Small intestine (tissue), 7 donors: ENCODE measurements at regions not wholly inside any gene's neighbourhood (a gene's known extent, or its start where the extent isn't known, plus 50 kb on each side); places are given as distances from the start of the nearest gene placed in this dataset.
"Not testable (repeated sequence)": the region's sequence is repeated elsewhere in the genome, so short reads cannot be mapped to it uniquely, and the experiment has no call there.

ENCODE experiments used
- DNase-seq, 2 donors: peaks; one replicate each; pipeline versions ENCODE4 v3.0.0 to v3.0.0-alpha.2; 2013
- FAIRE-seq: peaks from 2 replicates; lab custom pipeline; 2012; peaks lifted over from hg19 to GRCh38; lab: Jason Lieb, UNC
- H3K27ac ChIP-seq, 3 donors: one replicate each; pipeline ENCODE4 v1.5.1; 2013; ENCODE audit warnings: low read length in 2 of 3, mild to moderate bottlenecking in 2 of 3, control low read depth in 1 of 3, inconsistent platforms in 1 of 3, low read depth in 1 of 3, moderate library complexity in 1 of 3
- H3K27me3 ChIP-seq, 3 donors: one replicate each; pipeline ENCODE4 v1.6.1; 2013; ENCODE audit warnings: low read length in 3 of 3, inconsistent platforms in 1 of 3; ENCODE audit not compliant: control insufficient read depth in 3 of 3, insufficient read depth in 3 of 3
- H3K36me3 ChIP-seq, 3 donors: one replicate each; pipeline ENCODE4 v1.6.1; 2013; ENCODE audit warnings: low read length in 3 of 3, inconsistent platforms in 1 of 3, low read depth in 1 of 3, mild to moderate bottlenecking in 1 of 3, moderate library complexity in 1 of 3; ENCODE audit not compliant: control insufficient read depth in 3 of 3, insufficient read depth in 2 of 3
- H3K4me1 ChIP-seq, 3 donors: one replicate each; pipeline ENCODE4 v1.6.1; 2013; ENCODE audit warnings: low read length in 2 of 3, inconsistent platforms in 1 of 3, low read depth in 1 of 3, mild to moderate bottlenecking in 1 of 3, moderate library complexity in 1 of 3; ENCODE audit not compliant: control insufficient read depth in 3 of 3, insufficient read depth in 2 of 3
- H3K4me3 ChIP-seq, 3 donors: one replicate each; pipeline ENCODE4 v1.5.1; 2013; ENCODE audit warnings: low read length in 3 of 3, control low read depth in 1 of 3, inconsistent platforms in 1 of 3, low read depth in 1 of 3, mild to moderate bottlenecking in 1 of 3, moderate library complexity in 1 of 3
- H3K9me3 ChIP-seq, 2 donors: one replicate each; pipeline ENCODE4 v1.6.1; 2013; ENCODE audit warnings: low read depth in 1 of 2, low read length in 1 of 2; ENCODE audit not compliant: control insufficient read depth in 2 of 2, insufficient read depth in 1 of 2
- WGBS, 3 donors: extraction: QIAGEN DNeasy Blood & Tissue Kit; methylation state at CpG; one replicate each; pipeline ENCODE4 v1.1.7; 2013; 5-methylcytosine and 5-hydroxymethylcytosine counted together
- donor health status: healthy with polysubstance abuse.
- donor health status: control.
- donor health status: control.
- donor health status: Bipolar disorder and iron deficiency.
- donor health status: healthy.

- H3K36me3 ChIP-seq, result no peaks in the 10 kb centered on the region
- no peak for FAIRE-seq
Measured at GRCh38 chr12:88865537-88865936, 285.3 kb upstream of the KITLG start.

GRCh38 chr12:88860851-88861250 is 280.6 kb upstream of the KITLG start:
- 73 to 83% (median 81%) methylated on average over 4 of the region's 4 CpGs for WGBS, 3 donors
- DNase-seq, result no peak
- no peak for FAIRE-seq

More at GRCh38 chr12:88865537-88865936, 285.3 kb upstream of the KITLG start:
- Histone ChIP-seq H3K9me3 (no peaks in the 10 kb centered on the region), H3K4me3 (no peak overlapping the region), H3K27ac (no peak overlapping the region), H3K27me3 (no peaks in the 10 kb centered on the region), H3K4me1 (no peaks in the 10 kb centered on the region)
- DNase-seq, result no peak
- 91 to 95% (median 95%) methylated on average over 1 of the region's 1 CpG for WGBS, 3 donors

GRCh38 chr12:88856201-88856600 is 275.9 kb upstream of the KITLG start:
- Histone ChIP-seq H3K9me3 (no peaks in the 10 kb centered on the region), H3K4me1 (no peaks in the 10 kb centered on the region), H3K27me3 (no peaks in the 10 kb centered on the region), H3K4me3 (no peak overlapping the region), H3K27ac (no peak overlapping the region), H3K36me3 (no peaks in the 10 kb centered on the region)
- DNase-seq (no peak), FAIRE-seq (no peak)
- WGBS, 3 donors, result 71 to 93% (median 83%) methylated on average over 2 of the region's 2 CpGs

More at GRCh38 chr12:88860851-88861250, 280.6 kb upstream of the KITLG start:
- no peaks in the 10 kb centered on the region for H3K4me1 ChIP-seq
- H3K27me3 ChIP-seq, result no peaks in the 10 kb centered on the region
- no peak overlapping the region for H3K27ac ChIP-seq
- no peaks in the 10 kb centered on the region for H3K9me3 ChIP-seq
- H3K36me3 ChIP-seq, result no peaks in the 10 kb centered on the region
- no peak overlapping the region for H3K4me3 ChIP-seq

GRCh38 chr12:88855301-88855700 is 275.0 kb upstream of the KITLG start:
- 76 to 92% (median 82%) methylated on average over 1 of the region's 1 CpG for WGBS, 3 donors
- Histone ChIP-seq H3K9me3 (no peaks in the 10 kb centered on the region), H3K27me3 (no peaks in the 10 kb centered on the region), H3K27ac (no peak overlapping the region), H3K4me3 (no peak overlapping the region), H3K4me1 (no peaks in the 10 kb centered on the region), H3K36me3 (no peaks in the 10 kb centered on the region)
- no peak for DNase-seq
- FAIRE-seq, result no peak

GRCh38 chr12:88854260-88854659 is 274.0 kb upstream of the KITLG start:
- H3K27me3 ChIP-seq, result no peaks in the 10 kb centered on the region
- 70 to 86% (median 81%) methylated on average over 1 of the region's 1 CpG for WGBS, 3 donors
- FAIRE-seq, result no peak
- no peaks in the 10 kb centered on the region for H3K36me3 ChIP-seq
- no peaks in the 10 kb centered on the region for H3K4me1 ChIP-seq
- H3K4me3 ChIP-seq, result no peak overlapping the region
- no peaks in the 10 kb centered on the region for H3K9me3 ChIP-seq
- peak in 1 of 2 donors; percentile 6 for DNase-seq
- no peak overlapping the region for H3K27ac ChIP-seq

GRCh38 chr12:88847246-88847645 is 267.0 kb upstream of the KITLG start:
- not testable (repeated sequence) for H3K36me3 ChIP-seq, H3K27me3 ChIP-seq, FAIRE-seq, H3K4me3 ChIP-seq, H3K9me3 ChIP-seq, H3K27ac ChIP-seq, DNase-seq, H3K4me1 ChIP-seq
- 87 to 97% (median 90%) methylated on average over 12 to 13 of the region's 14 CpGs for WGBS, 3 donors

- DNase-seq (no peak), FAIRE-seq (no peak)
- 85 to 94% (median 87%) methylated on average over 8 of the region's 8 CpGs for WGBS, 3 donors
- Histone ChIP-seq H3K4me3 (no peak overlapping the region), H3K36me3 (no peaks in the 10 kb centered on the region), H3K27ac (no peak overlapping the region), H3K9me3 (peaks cover 0 to 3% of the 10 kb centered on the region in 2 donors), H3K27me3 (no peaks in the 10 kb centered on the region), H3K4me1 (no peaks in the 10 kb centered on the region)
Measured at GRCh38 chr12:88844426-88844825, 264.2 kb upstream of the KITLG start.

GRCh38 chr12:88842314-88842713 is 262.0 kb upstream of the KITLG start:
- no peaks in the 10 kb centered on the region for H3K4me1 ChIP-seq
- H3K36me3 ChIP-seq, result no peaks in the 10 kb centered on the region
- H3K27ac ChIP-seq, result no peak overlapping the region
- 83 to 86% (median 84%) methylated on average over 3 of the region's 3 CpGs for WGBS, 3 donors
- no peak overlapping the region for H3K4me3 ChIP-seq
- DNase-seq (no peak), FAIRE-seq (no peak)
- H3K27me3 ChIP-seq, result no peaks in the 10 kb centered on the region
- peaks cover 0 to 18% of the 10 kb centered on the region in 2 donors for H3K9me3 ChIP-seq

- no peaks in the 10 kb centered on the region for H3K27me3 ChIP-seq
- H3K36me3 ChIP-seq, result no peaks in the 10 kb centered on the region
- DNase-seq, result no peak
- H3K4me1 ChIP-seq, result no peaks in the 10 kb centered on the region
- no peak overlapping the region for H3K4me3 ChIP-seq
- FAIRE-seq, result no peak
- H3K27ac ChIP-seq, result no peak overlapping the region
- 86 to 94% (median 89%) methylated on average over 2 of the region's 2 CpGs for WGBS, 3 donors
- peaks cover 0 to 18% of the 10 kb centered on the region in 2 donors for H3K9me3 ChIP-seq
Measured at GRCh38 chr12:88839486-88839885, 259.2 kb upstream of the KITLG start.
